Heart right ventricle (tissue), 16 donors: ENCODE measurements at regions not wholly inside any gene's neighbourhood (a gene's known extent, or its start where the extent isn't known, plus 50 kb on each side); places are given as distances from the start of the nearest gene placed in this dataset.

ENCODE experiments used
- ATAC-seq, 8 donors: fragments of 200-7000 bp; cut with Tn5 transposase; one replicate each; pipeline ENCODE4 v1.9.1; 2020; ENCODE audit warnings: mild to moderate bottlenecking in 8 of 8, moderate library complexity in 8 of 8, moderate number of reproducible peaks in 1 of 8
- DNase-seq, 2 donors: peaks; one replicate each; pipeline ENCODE4 v3.0.0-alpha.2; 2020
- H3K27ac ChIP-seq, 10 donors: fragments of 200-600 bp; sonication (generic) in 2 of 10; one replicate each; pipeline versions ENCODE4 v1.5.0 to v1.8.0; 2020 to 2022; ENCODE audit warnings: mild to moderate bottlenecking in 3 of 10
- H3K27me3 ChIP-seq, 7 donors: fragments of 200-600 bp; one replicate each; pipeline ENCODE4 v1.8.0; 2021 to 2022; ENCODE audit warnings: mild to moderate bottlenecking in 2 of 7
- H3K36me3 ChIP-seq, 9 donors: fragments of 200-600 bp; sonication (generic) in 1 of 9; one replicate each; pipeline versions ENCODE4 v1.5.0 to v1.8.0; 2020 to 2022; ENCODE audit warnings: mild to moderate bottlenecking in 2 of 9
- H3K4me1 ChIP-seq, 9 donors: fragments of 200-600 bp; sonication (generic) in 1 of 9; one replicate each; pipeline versions ENCODE4 v1.5.0 to v1.8.0; 2020 to 2022; ENCODE audit warnings: mild to moderate bottlenecking in 4 of 9
- H3K4me3 ChIP-seq, 10 donors: fragments of 200-600 bp; sonication (generic) in 2 of 10; one replicate each; pipeline versions ENCODE4 v1.5.0 to v1.8.0; 2020 to 2022; ENCODE audit warnings: mild to moderate bottlenecking in 7 of 10, moderate library complexity in 2 of 10
- H3K9me3 ChIP-seq, 11 donors: fragments of 200-600 bp in 10 of 11; sonication (generic) in 2 of 11; one replicate each; pipeline versions ENCODE4 v1.5.0 to v1.8.0; 2013 to 2022; ENCODE audit warnings: mild to moderate bottlenecking in 2 of 11, control low read depth in 1 of 11, moderate library complexity in 1 of 11
- WGBS, 2 donors: extraction: QIAGEN DNeasy Blood & Tissue Kit; methylation state at CpG; one replicate each; pipeline ENCODE4 v1.1.7; 2013; ENCODE audit warnings: inconsistent platforms in 1 of 2; 5-methylcytosine and 5-hydroxymethylcytosine counted together
- intact Hi-C, 10 donors: fragments of 100-400 bp; cut with DNase I; formaldehyde crosslinking; loops; one replicate each; pipeline versions ENCODE4 v1.11.1 to v1.14.2; 2022
- TF ChIP-seq, protein P1 (sequence below), 9 donors: fragments of 200-600 bp; sonication (generic) in 2 of 9; IDR thresholded peaks; one replicate each; pipeline versions ENCODE4 v1.5.0 to v1.8.0; 2021 to 2022; ENCODE audit warnings: antibody characterized with exemption in 9 of 9, mild to moderate bottlenecking in 5 of 9, moderate library complexity in 1 of 9
- donor health status: Arrhythmogenic right ventricular cardiomyopathy.
- donor health status: ischemic (EF 13 %, LVEDD 7.1; RV severe dilation, severe dysfunction).
- donor health status: healthy with polysubstance abuse.
- donor health status: DM: no; HTN: yes; CAD: no.
- donor health status: DM: no; HTN: no; CAD: no.
- donor health status: ischemic (EF 25% LVEDD 6.9; RV normal size, moderate dysfunction).
- donor health status: ischemic (EF 25% LVEDD 5.7; RV mildly dilated, moderate dysfunction).
- donor health status: healthy.
- donor health status: DM: yes; HTN: yes; CAD: no.
- donor health status: Ischemic cardiomyopathy.
- donor health status: ischemic (EF 35%, LVEDD 5.7; RV mildly dilated, moderate dysfunction).
- donor health status: nonischemic (EF 11% LVEDD 7.7; RV severe dilation, severe dysfunction).
- donor health status: DM: yes; HTN: yes; CAD: no.
- donor health status: PGD.
- donor health status: ischemic (EF 29% LVEDD 5.4; RV normal size, mild dysfunction).
- donor health status: nonischemic (EF 23%, LVEDD 6.1; RV moderate dilation, normal function).

DNA sequence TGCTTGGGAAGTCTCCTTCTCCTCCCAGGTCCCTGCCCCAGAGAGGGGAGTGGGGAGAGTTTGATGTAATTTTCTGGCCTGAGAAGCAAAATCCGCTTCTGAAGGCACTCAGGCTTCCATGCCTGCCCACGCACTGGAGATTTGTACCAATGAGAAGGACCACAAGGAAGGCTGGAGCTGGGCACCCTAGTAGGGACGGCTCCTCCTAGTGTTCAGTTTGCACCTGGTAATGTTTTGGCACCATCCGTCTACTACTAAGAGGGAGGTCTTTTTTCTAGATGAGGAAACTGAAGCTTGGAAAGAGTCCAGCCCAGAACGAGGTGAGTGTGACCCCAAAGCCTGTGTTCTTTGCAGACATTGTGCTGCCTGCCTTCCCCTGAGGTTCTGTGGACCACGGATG is 83.6 kb upstream of the NLRP1 start:
- 47 to 58% methylated on average over 6 of the region's 6 CpGs for WGBS, 2 donors
- no peaks in the 10 kb centered on the region for H3K4me1 ChIP-seq
- H3K36me3 ChIP-seq = no peaks in the 10 kb centered on the region
- TF ChIP-seq, protein P1, sequence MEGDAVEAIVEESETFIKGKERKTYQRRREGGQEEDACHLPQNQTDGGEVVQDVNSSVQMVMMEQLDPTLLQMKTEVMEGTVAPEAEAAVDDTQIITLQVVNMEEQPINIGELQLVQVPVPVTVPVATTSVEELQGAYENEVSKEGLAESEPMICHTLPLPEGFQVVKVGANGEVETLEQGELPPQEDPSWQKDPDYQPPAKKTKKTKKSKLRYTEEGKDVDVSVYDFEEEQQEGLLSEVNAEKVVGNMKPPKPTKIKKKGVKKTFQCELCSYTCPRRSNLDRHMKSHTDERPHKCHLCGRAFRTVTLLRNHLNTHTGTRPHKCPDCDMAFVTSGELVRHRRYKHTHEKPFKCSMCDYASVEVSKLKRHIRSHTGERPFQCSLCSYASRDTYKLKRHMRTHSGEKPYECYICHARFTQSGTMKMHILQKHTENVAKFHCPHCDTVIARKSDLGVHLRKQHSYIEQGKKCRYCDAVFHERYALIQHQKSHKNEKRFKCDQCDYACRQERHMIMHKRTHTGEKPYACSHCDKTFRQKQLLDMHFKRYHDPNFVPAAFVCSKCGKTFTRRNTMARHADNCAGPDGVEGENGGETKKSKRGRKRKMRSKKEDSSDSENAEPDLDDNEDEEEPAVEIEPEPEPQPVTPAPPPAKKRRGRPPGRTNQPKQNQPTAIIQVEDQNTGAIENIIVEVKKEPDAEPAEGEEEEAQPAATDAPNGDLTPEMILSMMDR (IDR thresholded peaks at IDR 0.05) = peak in 1 of 9 donors; percentile 24
- intact Hi-C loops = no loop called here
- peaks cover 0 to 58% (median 43%) of the 10 kb centered on the region in 7 donors for H3K27me3 ChIP-seq
- no peaks in the 10 kb centered on the region for H3K9me3 ChIP-seq
- ATAC-seq = no peak
- H3K4me3 ChIP-seq = no peak overlapping the region
- no peak overlapping the region for H3K27ac ChIP-seq
- DNase-seq = no peak

DNA sequence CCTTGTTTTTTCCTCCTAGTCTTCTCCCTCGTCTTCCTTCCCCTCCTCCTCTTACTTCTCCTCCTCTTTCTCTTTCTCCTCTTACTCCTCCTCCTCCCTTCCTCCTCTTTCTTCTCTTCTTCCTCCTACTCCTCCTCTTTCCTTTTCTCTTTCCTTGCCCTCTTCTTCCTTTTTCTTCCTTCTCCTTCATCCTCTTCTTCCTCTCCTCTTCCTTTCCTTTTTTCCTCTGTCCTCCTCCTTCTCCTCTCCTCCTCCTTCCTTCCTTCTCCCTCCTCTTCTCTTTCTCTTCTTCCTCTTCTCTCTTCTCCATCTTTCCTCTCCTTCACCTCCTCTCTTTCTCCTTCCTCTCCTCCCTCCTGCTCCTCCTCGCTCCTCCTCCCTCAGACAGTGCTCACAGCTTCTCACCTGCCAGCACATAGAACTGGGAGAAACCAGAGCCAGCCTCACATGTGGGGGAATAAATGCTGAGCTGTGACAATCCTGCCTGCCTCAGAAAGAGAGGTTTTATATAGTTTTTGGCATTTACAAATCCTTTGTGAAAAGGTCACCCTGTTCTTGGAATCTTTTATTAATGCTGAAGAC is 84.3 kb upstream of the NLRP1 start:
- 59% methylated on average over 2 of the region's 2 CpGs for WGBS, 2 donors

DNA sequence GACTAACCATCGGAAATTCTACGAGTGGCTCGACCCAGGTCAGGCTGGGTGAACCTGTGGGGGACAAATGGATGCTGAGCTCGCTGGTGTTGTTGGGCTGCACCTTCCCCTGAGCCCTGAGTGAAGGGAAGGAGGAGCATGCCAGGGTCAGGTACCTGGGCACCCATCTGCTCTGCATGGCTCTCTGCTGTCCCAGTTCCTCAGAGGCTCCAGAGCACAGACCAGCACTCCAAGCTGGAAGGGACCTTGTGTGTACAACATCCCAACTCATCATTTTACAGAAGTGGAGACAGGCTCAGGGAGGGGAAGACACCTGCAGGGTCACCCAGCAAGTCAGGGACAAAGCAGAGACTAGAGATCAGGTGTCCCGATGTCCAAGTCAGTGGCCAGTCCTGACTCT is 84.9 kb upstream of the NLRP1 start:
- WGBS, 2 donors = 74 to 75% methylated on average over 5 of the region's 5 CpGs

More for the DNA sequence above, 84.3 kb upstream of the NLRP1 start:
- Histone ChIP-seq H3K27ac (no peak overlapping the region), H3K9me3 (no peaks in the 10 kb centered on the region), H3K4me3 (no peak overlapping the region), H3K4me1 (no peaks in the 10 kb centered on the region), H3K36me3 (no peaks in the 10 kb centered on the region), H3K27me3 (peaks cover 0 to 52% (median 43%) of the 10 kb centered on the region in 7 donors)
- no peak for DNase-seq
- TF ChIP-seq, protein P1 (IDR thresholded peaks at IDR 0.05) = no peak
- intact Hi-C loops = no loop called here
- no peak for ATAC-seq

DNA sequence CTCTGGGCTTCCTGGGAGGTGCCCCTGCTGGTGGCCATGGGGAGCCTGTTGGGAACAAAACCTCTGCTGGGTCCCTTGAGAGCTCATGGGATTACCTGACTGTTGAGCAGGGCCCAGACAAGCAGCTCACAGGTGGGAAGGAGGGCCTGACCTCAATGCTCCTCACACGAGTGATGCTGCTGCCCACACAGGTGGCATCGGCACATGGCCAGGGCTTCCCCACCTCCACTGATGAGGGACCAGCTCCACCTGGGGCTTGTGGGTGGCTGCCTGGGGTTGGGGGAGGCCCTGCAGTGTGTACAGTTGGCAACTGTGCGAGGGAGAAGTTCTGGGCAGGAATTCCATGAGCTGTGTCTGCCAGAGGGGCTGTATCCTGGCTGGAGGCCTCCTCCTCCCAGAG is 87.8 kb upstream of the NLRP1 start:
- H3K4me3 ChIP-seq = no peak overlapping the region
- H3K4me1 ChIP-seq = no peaks in the 10 kb centered on the region
- TF ChIP-seq, protein P1 (IDR thresholded peaks at IDR 0.05) = no peak
- peak in 1 of 8 donors; percentile 26 for ATAC-seq
- H3K27me3 ChIP-seq = peaks cover 0 to 42% (median 30%) of the 10 kb centered on the region in 7 donors
- H3K36me3 ChIP-seq = no peaks in the 10 kb centered on the region
- H3K27ac ChIP-seq = no peak overlapping the region
- H3K9me3 ChIP-seq = no peaks in the 10 kb centered on the region
- no peak for DNase-seq
- WGBS, 2 donors = 82 to 84% methylated on average over 3 of the region's 3 CpGs
- intact Hi-C loops = no loop called here

More for the DNA sequence above, 84.9 kb upstream of the NLRP1 start:
- no peak overlapping the region for H3K27ac ChIP-seq
- H3K27me3 ChIP-seq = peaks cover 0 to 52% (median 40%) of the 10 kb centered on the region in 7 donors
- TF ChIP-seq, protein P1 (IDR thresholded peaks at IDR 0.05) = no peak
- no peaks in the 10 kb centered on the region for H3K36me3 ChIP-seq
- DNase-seq = no peak
- intact Hi-C loops = no loop called here
- no peak overlapping the region for H3K4me3 ChIP-seq
- no peaks in the 10 kb centered on the region for H3K9me3 ChIP-seq
- no peaks in the 10 kb centered on the region for H3K4me1 ChIP-seq
- ATAC-seq = no peak
